Naive thymus-derived CD8-positive, alpha-beta T cell (primary cell): ENCODE measurements at regions not wholly inside any gene's neighbourhood (a gene's known extent, or its start where the extent isn't known, plus 50 kb on each side); places are given as distances from the start of the nearest gene placed in this dataset.

Source experiments
- ATAC-seq, 2 donors: fragments of 150-1000 bp; cut with Tn5 transposase in 1 of 2; sonication (Bioruptor Pico), chemical (Tn5 transposase) in 1 of 2; 1 replicate in 1 of 2; 2 replicates in 1 of 2; pipeline ENCODE4 v1.10.0; 2021; ENCODE audit warnings: mild to moderate bottlenecking in 2 of 2, moderate library complexity in 2 of 2
- POLR2A ChIA-PET: fragments of 350-600 bp; sonication (Branson Sonifier 250); formaldehyde crosslinking; loops from one replicate; lab custom pipeline; 2021; ENCODE audit warnings: antibody characterized with exemption; lab: Charles Lee
- DNase-seq, 10 donors: peaks; one replicate each; pipeline versions ENCODE4 v3.0.0 to v3.0.0-alpha.2; 2020 to 2022
- H3K27ac Mint-ChIP-seq, 10 donors: one replicate each; pipeline ENCODE4 v1.8.0; 2020 to 2022; ENCODE audit warnings: mild to moderate bottlenecking in 10 of 10, mixed read lengths in 10 of 10, moderate library complexity in 4 of 10, inconsistent platforms in 1 of 10
- H3K27me3 Mint-ChIP-seq, 5 donors: one replicate each; pipeline ENCODE4 v1.8.0; 2021 to 2022; ENCODE audit warnings: mixed read lengths in 5 of 5
- H3K36me3 Mint-ChIP-seq, 3 donors: one replicate each; pipeline ENCODE4 v1.8.0; 2020 to 2022; ENCODE audit warnings: mixed read lengths in 3 of 3, mild to moderate bottlenecking in 2 of 3, inconsistent platforms in 1 of 3
- H3K4me1 Mint-ChIP-seq, 4 donors: one replicate each; pipeline ENCODE4 v1.8.0; 2021 to 2022; ENCODE audit warnings: mixed read lengths in 4 of 4
- H3K4me3 Mint-ChIP-seq, 10 donors: one replicate each; pipeline ENCODE4 v1.8.0; 2020 to 2022; ENCODE audit warnings: mild to moderate bottlenecking in 10 of 10, mixed read lengths in 10 of 10, moderate library complexity in 6 of 10, inconsistent platforms in 1 of 10
- H3K9me3 Mint-ChIP-seq, 9 donors: one replicate each; pipeline ENCODE4 v1.8.0; 2020 to 2022; ENCODE audit warnings: mixed read lengths in 9 of 9, mild to moderate bottlenecking in 3 of 9, inconsistent platforms in 1 of 9, moderate library complexity in 1 of 9

DNA sequence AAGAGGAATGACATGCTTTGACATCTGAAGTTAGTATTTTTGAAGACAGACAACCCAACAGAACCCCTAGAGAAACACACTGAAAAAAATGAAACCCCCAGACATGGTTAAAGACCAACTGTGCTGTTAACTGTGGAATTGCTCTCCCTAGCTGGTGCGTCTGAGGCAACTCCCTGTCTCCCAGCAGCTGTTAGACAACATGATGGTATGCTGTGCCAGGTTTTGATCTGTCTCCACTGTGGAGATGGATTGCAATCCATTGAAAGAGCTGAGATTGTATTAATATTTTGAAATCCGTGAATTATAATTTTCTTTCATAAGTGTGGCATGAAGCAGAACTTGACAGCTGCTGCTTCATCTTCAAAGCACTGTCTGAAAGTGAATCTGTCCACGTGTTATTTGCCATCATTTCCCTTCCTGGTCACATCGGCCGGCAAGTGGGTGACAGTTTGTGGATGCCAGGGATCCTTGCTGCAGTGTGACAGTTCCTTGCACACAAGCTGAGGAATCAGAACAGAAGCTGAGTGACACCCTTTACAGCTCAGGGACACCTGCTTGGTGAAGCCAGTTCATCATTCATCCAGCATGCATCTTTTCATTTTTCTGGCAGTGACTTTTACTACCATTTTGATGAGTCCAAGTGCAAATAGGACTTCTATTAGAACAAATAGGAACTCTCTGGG lies 58.2 kb upstream of the ACSL3 start:
- no peaks in the 10 kb centered on the region for H3K36me3 Mint-ChIP-seq
- no peaks in the 10 kb centered on the region for H3K9me3 Mint-ChIP-seq
- H3K27ac Mint-ChIP-seq, result no peak overlapping the region
- DNase-seq (no peak), ATAC-seq (no peak)
- no peak overlapping the region for H3K4me3 Mint-ChIP-seq
- POLR2A ChIA-PET, result no interaction called here
- H3K27me3 Mint-ChIP-seq, result peaks cover 0 to 7% (median 0%) of the 10 kb centered on the region in 5 donors
- H3K4me1 Mint-ChIP-seq, result no peaks in the 10 kb centered on the region

DNA sequence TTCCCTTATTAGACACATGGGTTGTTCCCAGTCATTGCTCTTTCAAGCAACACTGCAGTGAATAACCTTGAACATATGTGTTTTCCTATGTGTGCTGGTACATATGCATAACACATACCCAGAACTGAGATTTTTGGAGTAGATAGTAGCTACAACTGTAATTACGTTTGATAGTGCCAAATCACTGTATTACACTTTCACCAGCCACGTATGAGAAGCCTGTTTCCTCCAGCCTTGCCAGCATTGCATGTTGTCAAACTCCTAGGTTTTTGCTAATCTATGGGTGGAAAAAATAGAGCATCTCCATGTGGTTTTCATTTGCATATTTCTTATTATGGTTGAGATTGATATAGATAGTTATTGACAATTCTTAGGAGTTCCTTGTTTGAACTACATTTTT lies 56.5 kb upstream of the ACSL3 start:
- no peaks in the 10 kb centered on the region for H3K9me3 Mint-ChIP-seq
- no peaks in the 10 kb centered on the region for H3K4me1 Mint-ChIP-seq
- ATAC-seq (no peak), DNase-seq (no peak)
- H3K4me3 Mint-ChIP-seq, result no peak overlapping the region
- no peaks in the 10 kb centered on the region for H3K36me3 Mint-ChIP-seq
- POLR2A ChIA-PET, result no interaction called here
- H3K27me3 Mint-ChIP-seq, result peaks cover 0 to 7% (median 0%) of the 10 kb centered on the region in 5 donors
- no peak overlapping the region for H3K27ac Mint-ChIP-seq

DNA sequence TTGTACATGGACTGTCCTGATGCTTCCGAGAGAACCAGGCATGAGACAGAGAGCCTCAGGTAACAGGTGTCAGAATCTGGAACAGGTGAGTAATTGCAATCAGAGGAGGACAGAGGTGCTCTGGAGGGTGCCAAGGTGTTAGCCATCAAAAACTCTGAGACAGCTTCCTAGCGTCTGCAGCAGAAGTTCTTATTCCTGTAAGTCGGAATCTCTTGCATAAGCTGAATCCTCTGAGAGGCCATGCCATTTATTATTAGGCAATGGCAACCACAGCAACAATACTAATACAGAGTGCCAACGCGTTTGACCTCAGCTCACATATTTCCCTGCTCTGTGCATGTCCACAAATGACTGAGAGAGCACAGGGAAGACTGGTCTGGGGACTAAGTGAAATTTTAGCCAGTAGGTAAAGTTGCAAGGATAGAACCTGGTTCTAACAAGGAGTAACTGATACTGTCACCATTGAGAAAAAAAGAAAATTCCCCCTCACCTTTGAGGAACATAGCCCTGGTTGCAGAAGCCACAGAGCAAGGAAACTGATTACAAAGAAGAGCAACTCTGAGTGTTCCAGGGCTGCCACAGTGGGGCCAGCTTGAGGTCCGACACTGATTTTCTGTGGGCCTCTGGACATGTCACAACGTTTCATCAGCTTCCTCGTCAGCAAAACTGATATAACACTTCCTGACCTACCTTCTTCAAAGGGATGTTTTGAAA lies 55.1 kb upstream of the ACSL3 start:
- Mint-ChIP-seq H3K9me3 (no peaks in the 10 kb centered on the region), H3K4me3 (peak overlapping the region in 1 of 10 donors; percentile 2), H3K36me3 (no peaks in the 10 kb centered on the region), H3K4me1 (no peaks in the 10 kb centered on the region), H3K27me3 (peaks cover 0 to 7% (median 0%) of the 10 kb centered on the region in 5 donors), H3K27ac (peak overlapping the region in 1 of 10 donors; percentile 30)
- DNase-seq (no peak), ATAC-seq (no peak)
- POLR2A ChIA-PET, result no interaction called here

DNA sequence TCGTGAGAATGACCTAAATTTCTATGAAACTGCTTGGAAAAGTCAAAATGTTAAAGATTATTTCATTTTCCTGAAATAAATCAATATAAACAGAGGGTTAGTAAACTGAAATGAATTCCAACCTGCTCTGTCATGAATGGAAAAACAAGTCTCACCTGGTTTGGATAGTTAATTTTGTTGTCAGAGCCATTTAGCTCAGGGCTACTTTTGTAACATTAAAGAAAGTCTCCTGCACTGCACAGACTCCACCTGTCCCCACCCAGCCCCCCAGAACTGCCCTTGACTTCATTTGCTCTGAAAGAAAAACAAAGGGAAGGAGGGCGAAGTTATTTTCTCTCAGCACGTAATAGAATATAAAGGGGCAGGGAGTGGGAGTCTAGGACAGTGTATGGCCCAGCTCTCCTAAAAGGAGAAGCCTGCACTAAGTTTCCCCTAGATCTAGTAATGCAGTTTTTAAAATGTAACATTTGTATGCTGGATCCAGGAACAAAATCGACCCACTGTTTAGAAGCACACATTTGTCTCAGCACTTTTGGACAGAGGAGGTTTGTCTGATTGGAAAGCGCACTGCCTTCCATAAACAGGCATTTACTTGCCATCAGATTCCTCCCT lies 54.2 kb upstream of the ACSL3 start:
- Mint-ChIP-seq H3K27me3 (peaks cover 0 to 7% (median 0%) of the 10 kb centered on the region in 5 donors), H3K9me3 (no peaks in the 10 kb centered on the region), H3K4me1 (no peaks in the 10 kb centered on the region), H3K36me3 (no peaks in the 10 kb centered on the region), H3K27ac (no peak overlapping the region), H3K4me3 (no peak overlapping the region)
- POLR2A ChIA-PET, result no interaction called here
- DNase-seq (no peak), ATAC-seq (no peak)

DNA sequence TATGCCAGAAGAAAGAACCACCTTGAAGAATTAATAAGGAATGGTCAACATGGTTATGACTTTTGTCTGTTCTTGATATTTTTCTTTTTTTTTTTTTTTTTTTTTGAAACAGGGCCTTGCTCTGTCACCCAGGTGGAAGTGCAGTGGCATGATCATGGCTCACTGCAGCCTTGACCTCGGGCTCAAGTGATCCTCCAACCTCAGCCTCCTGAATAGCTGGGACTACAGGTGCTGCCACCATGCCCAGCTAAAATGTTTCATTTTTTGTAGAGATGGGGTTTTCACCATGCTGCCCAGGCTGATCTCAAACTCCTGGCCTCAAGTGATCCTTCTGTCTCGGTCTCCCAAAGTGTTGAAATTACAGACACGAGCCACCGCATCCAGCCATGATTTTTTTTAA lies 53.4 kb upstream of the ACSL3 start:
- DNase-seq (no peak), ATAC-seq (no peak)
- Mint-ChIP-seq H3K4me1 (no peaks in the 10 kb centered on the region), H3K4me3 (no peak overlapping the region), H3K36me3 (no peaks in the 10 kb centered on the region), H3K9me3 (no peaks in the 10 kb centered on the region), H3K27ac (no peak overlapping the region), H3K27me3 (peaks cover 0 to 7% (median 0%) of the 10 kb centered on the region in 5 donors)
- POLR2A ChIA-PET, result no interaction called here

DNA sequence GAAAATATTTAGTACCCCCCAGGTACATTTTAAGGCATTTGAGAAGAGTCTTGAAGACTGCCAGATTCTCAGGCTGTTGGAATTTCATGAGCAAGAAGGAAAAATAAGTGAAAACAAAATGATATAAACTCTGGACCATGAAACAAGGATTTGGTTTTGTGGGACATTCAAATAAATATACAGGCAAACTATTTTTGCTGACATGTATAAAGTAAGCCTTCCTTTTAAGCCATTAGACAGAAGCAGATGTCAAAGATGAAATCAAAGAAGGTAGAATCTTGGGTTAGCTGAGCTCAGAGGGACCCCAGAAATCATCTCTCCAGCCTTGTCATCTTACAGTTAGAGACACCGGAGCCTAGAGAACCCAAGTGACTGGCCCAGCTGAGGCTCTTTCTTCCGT lies 51.3 kb upstream of the ACSL3 start:
- DNase-seq (no peak), ATAC-seq (no peak)
- no peaks in the 10 kb centered on the region for H3K9me3 Mint-ChIP-seq
- H3K4me1 Mint-ChIP-seq, result no peaks in the 10 kb centered on the region
- no peaks in the 10 kb centered on the region for H3K36me3 Mint-ChIP-seq
- H3K27ac Mint-ChIP-seq, result no peak overlapping the region
- POLR2A ChIA-PET, result no interaction called here
- no peak overlapping the region for H3K4me3 Mint-ChIP-seq
- H3K27me3 Mint-ChIP-seq, result peaks cover 0 to 1% (median 0%) of the 10 kb centered on the region in 5 donors

DNA sequence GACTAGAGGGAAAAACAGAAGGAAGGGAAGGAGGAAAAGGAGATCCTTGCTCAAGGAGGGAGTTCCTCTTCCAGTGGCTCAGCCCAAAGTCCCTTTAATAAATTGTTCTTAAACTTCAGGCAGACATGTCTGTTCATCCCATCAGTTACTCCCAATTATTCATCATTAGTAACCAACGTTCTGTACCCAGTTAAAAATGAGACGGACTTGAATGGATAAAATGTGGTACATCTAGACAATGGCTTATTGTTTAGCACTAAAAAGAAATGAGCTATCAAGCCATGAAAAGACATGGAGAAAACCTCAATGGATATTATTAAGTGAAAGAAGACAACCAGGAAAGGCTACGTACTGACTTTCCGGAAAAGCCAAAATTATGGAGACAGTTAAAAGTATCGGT lies 50.8 kb upstream of the ACSL3 start:
- no peak overlapping the region for H3K27ac Mint-ChIP-seq
- H3K4me3 Mint-ChIP-seq, result no peak overlapping the region
- H3K9me3 Mint-ChIP-seq, result no peaks in the 10 kb centered on the region
- DNase-seq (no peak), ATAC-seq (no peak)
- no peaks in the 10 kb centered on the region for H3K4me1 Mint-ChIP-seq
- no peaks in the 10 kb centered on the region for H3K36me3 Mint-ChIP-seq
- peaks cover 0 to 1% (median 0%) of the 10 kb centered on the region in 5 donors for H3K27me3 Mint-ChIP-seq
- POLR2A ChIA-PET, result no interaction called here
